DOHH2 (cell line): ENCODE measurements at regions not wholly inside any gene's neighbourhood (a gene's known extent, or its start where the extent isn't known, plus 50 kb on each side); places are given as distances from the start of the nearest gene placed in this dataset.

Experiments
- H3F3A ChIP-seq: fragments of 200-600 bp; sonication (generic), shearing (Covaris generic); 2 replicates; pipeline ENCODE4 v1.6.0; 2016; ENCODE audit warnings: antibody characterized with exemption, mild to moderate bottlenecking; ENCODE audit not compliant: control insufficient read depth, insufficient read depth
- H3K27ac ChIP-seq: fragments of 200-600 bp; sonication (generic); 2 replicates; pipeline ENCODE4 v1.5.1; 2014; ENCODE audit warnings: low read depth, mild to moderate bottlenecking, low read length, moderate library complexity
- H3K27me3 ChIP-seq: fragments of 200-600 bp; sonication (generic); 2 replicates; pipeline ENCODE4 v1.6.1; 2014; ENCODE audit warnings: mild to moderate bottlenecking, low read length, mixed read lengths; ENCODE audit not compliant: control insufficient read depth
- H3K36me3 ChIP-seq: fragments of 200-600 bp; sonication (generic); 2 replicates; pipeline ENCODE4 v1.6.1; 2014; ENCODE audit warnings: mild to moderate bottlenecking, low read length, moderate library complexity, mixed read lengths; ENCODE audit not compliant: control insufficient read depth
- H3K4me1 ChIP-seq: fragments of 200-600 bp; sonication (generic); 2 replicates; pipeline ENCODE4 v1.6.1; 2014; ENCODE audit warnings: mild to moderate bottlenecking, low read length, mixed read lengths; ENCODE audit not compliant: control insufficient read depth
- H3K4me2 ChIP-seq: fragments of 200-600 bp; sonication (generic); 2 replicates; pipeline ENCODE4 v1.6.0; 2014; ENCODE audit warnings: mild to moderate bottlenecking, low read length, moderate library complexity
- H3K4me3 ChIP-seq: fragments of 200-600 bp; sonication (generic); 2 replicates; pipeline ENCODE4 v1.5.1; 2014; ENCODE audit warnings: mild to moderate bottlenecking, low read length, mixed read lengths
- H3K79me2 ChIP-seq: fragments of 200-600 bp; sonication (generic); 2 replicates; pipeline ENCODE4 v1.6.1; 2014; ENCODE audit warnings: mild to moderate bottlenecking, low read length, mixed read lengths; ENCODE audit not compliant: control insufficient read depth
- H3K9me2 ChIP-seq: fragments of 200-600 bp; sonication (generic); replicated peaks from 2 replicates; pipeline ENCODE4 v1.6.1; 2014; ENCODE audit warnings: mild to moderate bottlenecking, low read length, mixed read lengths; ENCODE audit not compliant: control insufficient read depth
- H3K9me3 ChIP-seq: fragments of 200-600 bp; sonication (generic); 2 replicates; pipeline ENCODE4 v1.6.1; 2014; ENCODE audit warnings: antibody characterized with exemption, low read length, mixed read lengths; ENCODE audit not compliant: control insufficient read depth, insufficient read depth
- H4K20me1 ChIP-seq: fragments of 200-600 bp; sonication (generic); 2 replicates; pipeline ENCODE4 v1.6.0; 2014; ENCODE audit warnings: low read depth, mild to moderate bottlenecking, antibody characterized with exemption, low read length, moderate library complexity; ENCODE audit not compliant: control insufficient read depth, insufficient read depth
- CTCF ChIP-seq: fragments of 200-600 bp; sonication (generic); IDR thresholded peaks from one replicate; pipeline ENCODE4 v1.5.1; 2014; ENCODE audit warnings: antibody characterized with exemption, mild to moderate bottlenecking, low read depth, low read length; ENCODE audit not compliant: poor library complexity, severe bottlenecking
- EZH2phosphoT487 ChIP-seq: fragments of 200-600 bp; sonication (generic); IDR thresholded peaks from 2 replicates; pipeline ENCODE4 v1.6.1; 2017; ENCODE audit warnings: borderline replicate concordance, mild to moderate bottlenecking, antibody characterized with exemption, low read length, moderate library complexity, mixed read lengths

- H4K20me1 ChIP-seq: no peaks in the 10 kb centered on the region
- no peaks in the 10 kb centered on the region for H3F3A ChIP-seq
- H3K4me1 ChIP-seq: no peaks in the 10 kb centered on the region
- H3K4me2 ChIP-seq: no peak overlapping the region
- no peak overlapping the region for H3K4me3 ChIP-seq
- TF ChIP-seq CTCF: no peak
- no peak for TF ChIP-seq EZH2phosphoT487
- H3K79me2 ChIP-seq: no peaks in the 10 kb centered on the region
- no peaks in the 10 kb centered on the region for H3K27me3 ChIP-seq
- no peaks in the 10 kb centered on the region for H3K9me2 ChIP-seq
- no peak overlapping the region for H3K27ac ChIP-seq
- H3K9me3 ChIP-seq: no peaks in the 10 kb centered on the region
- H3K36me3 ChIP-seq: no peaks in the 10 kb centered on the region
These were observed 133.1 kb downstream of the KDR start for GRCh38 chr4:54992266-54992665.

- H3K4me3 ChIP-seq: no peak overlapping the region
- H3F3A ChIP-seq: no peaks in the 10 kb centered on the region
- H3K27ac ChIP-seq: no peak overlapping the region
- no peaks in the 10 kb centered on the region for H3K4me1 ChIP-seq
- no peak overlapping the region for H3K4me2 ChIP-seq
- no peaks in the 10 kb centered on the region for H4K20me1 ChIP-seq
- H3K79me2 ChIP-seq: no peaks in the 10 kb centered on the region
- no peaks in the 10 kb centered on the region for H3K9me3 ChIP-seq
- no peaks in the 10 kb centered on the region for H3K36me3 ChIP-seq
- TF ChIP-seq EZH2phosphoT487 (no peak), CTCF (no peak)
- no peaks in the 10 kb centered on the region for H3K9me2 ChIP-seq
- no peaks in the 10 kb centered on the region for H3K27me3 ChIP-seq
These were observed 136.7 kb downstream of the KDR start for GRCh38 chr4:54988655-54989054.

- Histone ChIP-seq H3K4me3 (no peak overlapping the region), H3K4me2 (no peak overlapping the region), H3F3A (no peaks in the 10 kb centered on the region), H3K9me2 (no peaks in the 10 kb centered on the region), H3K36me3 (no peaks in the 10 kb centered on the region), H3K9me3 (no peaks in the 10 kb centered on the region), H4K20me1 (no peaks in the 10 kb centered on the region), H3K79me2 (no peaks in the 10 kb centered on the region), H3K27me3 (no peaks in the 10 kb centered on the region), H3K4me1 (no peaks in the 10 kb centered on the region), H3K27ac (no peak overlapping the region)
- TF ChIP-seq CTCF: no peak
- TF ChIP-seq EZH2phosphoT487: no peak
These were observed 139.1 kb downstream of the KDR start for GRCh38 chr4:54986095-54986846.
